ENCODE measurements at regions not wholly inside any gene's neighbourhood (a gene's known extent, or its start where the extent isn't known, plus 50 kb on each side); places are given as distances from the start of the nearest gene placed in this dataset.

DNA sequence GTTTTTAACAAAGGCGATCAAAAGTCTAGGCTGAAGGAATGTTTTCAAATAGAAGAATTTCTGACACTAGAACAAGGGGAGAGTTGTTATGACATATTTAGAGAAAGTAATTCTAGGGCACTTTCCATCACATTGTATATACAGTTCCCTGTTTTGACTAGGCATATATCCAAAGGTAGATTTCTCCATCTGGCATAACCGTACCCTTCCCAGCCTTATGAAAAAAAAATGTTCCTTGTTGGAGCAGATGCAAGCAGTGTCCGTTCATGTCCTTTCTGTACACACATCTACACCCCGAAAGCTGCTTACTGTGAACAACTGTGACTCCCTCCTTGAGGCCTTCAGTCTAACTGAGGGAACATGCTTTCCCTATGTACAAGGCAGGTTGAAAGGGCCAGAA, 271.7 kb upstream of the GBE1 start:
- Mint-ChIP-seq H3K36me3 (ENCODE audit: low read depth) (no peaks in the 10 kb centered on the region), H3K4me3 (no peak overlapping the region), H3K27ac (no peak overlapping the region), H3K9me3 (no peaks in the 10 kb centered on the region), H3K4me1 (no peaks in the 10 kb centered on the region), H3K27me3 (no peaks in the 10 kb centered on the region)
- intact Hi-C loops (cut with micrococcal nuclease): no loop called here
- ATAC-seq (ENCODE audit: low read depth): no peak
- TF ChIP-seq, protein P1, sequence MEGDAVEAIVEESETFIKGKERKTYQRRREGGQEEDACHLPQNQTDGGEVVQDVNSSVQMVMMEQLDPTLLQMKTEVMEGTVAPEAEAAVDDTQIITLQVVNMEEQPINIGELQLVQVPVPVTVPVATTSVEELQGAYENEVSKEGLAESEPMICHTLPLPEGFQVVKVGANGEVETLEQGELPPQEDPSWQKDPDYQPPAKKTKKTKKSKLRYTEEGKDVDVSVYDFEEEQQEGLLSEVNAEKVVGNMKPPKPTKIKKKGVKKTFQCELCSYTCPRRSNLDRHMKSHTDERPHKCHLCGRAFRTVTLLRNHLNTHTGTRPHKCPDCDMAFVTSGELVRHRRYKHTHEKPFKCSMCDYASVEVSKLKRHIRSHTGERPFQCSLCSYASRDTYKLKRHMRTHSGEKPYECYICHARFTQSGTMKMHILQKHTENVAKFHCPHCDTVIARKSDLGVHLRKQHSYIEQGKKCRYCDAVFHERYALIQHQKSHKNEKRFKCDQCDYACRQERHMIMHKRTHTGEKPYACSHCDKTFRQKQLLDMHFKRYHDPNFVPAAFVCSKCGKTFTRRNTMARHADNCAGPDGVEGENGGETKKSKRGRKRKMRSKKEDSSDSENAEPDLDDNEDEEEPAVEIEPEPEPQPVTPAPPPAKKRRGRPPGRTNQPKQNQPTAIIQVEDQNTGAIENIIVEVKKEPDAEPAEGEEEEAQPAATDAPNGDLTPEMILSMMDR (IDR thresholded peaks at IDR 0.05): no peak
- ChIA-PET POLR2A (no interaction called here), CTCF (no interaction called here)
- DNase-seq: no peak

DNA sequence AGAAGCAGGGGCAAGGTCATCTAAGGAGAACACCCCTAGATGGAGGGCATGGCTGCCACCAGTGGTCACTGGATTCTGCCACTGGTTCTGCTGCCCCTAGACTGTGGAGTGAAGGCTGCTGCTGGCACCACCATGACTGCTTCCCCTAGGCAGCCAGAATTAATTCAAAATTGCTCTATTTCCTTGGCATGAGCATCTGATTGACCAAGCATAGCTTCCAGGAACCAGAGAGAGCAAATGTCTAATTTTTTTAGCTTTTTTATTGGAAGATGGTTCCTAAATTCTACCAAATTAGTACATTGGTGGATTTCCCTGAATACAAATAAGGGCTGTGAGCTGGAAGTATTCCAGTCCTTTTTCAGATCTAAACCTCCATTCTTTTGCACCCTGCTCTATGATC, 270.2 kb upstream of the GBE1 start:
- intact Hi-C loops (cut with micrococcal nuclease): no loop called here
- H3K4me3 Mint-ChIP-seq: no peak overlapping the region
- H3K27ac Mint-ChIP-seq: no peak overlapping the region
- H3K4me1 Mint-ChIP-seq: no peaks in the 10 kb centered on the region
- H3K27me3 Mint-ChIP-seq: no peaks in the 10 kb centered on the region
- no peaks in the 10 kb centered on the region for H3K36me3 Mint-ChIP-seq (ENCODE audit: low read depth)
- H3K9me3 Mint-ChIP-seq: no peaks in the 10 kb centered on the region
- ATAC-seq (ENCODE audit: low read depth) (no peak), DNase-seq (no peak)
- ChIA-PET POLR2A (no interaction called here), CTCF (no interaction called here)
- TF ChIP-seq, protein P1 (IDR thresholded peaks at IDR 0.05): no peak

DNA sequence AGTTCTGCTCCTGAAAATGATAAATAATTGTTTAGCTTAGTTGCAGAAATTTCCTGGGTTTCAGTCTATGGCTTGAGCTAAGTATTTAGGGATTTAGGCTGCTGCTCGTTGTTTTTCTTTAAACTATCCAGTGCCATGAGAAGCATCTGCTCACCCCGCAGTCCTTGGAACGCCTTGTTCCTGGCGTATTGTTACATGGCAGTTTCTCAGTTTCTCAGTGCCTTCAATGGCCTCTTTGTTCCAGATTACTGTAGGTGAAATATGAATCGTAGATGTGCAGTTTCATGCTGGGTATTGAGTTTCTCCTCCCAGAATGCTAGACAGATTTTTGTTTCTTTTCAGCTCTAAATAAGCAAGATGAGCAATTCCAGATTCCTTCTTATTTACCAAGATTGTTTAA, 269.5 kb upstream of the GBE1 start:
- no peaks in the 10 kb centered on the region for H3K27me3 Mint-ChIP-seq
- DNase-seq (no peak), ATAC-seq (ENCODE audit: low read depth) (no peak)
- CTCF ChIA-PET: no interaction called here
- no peak overlapping the region for H3K27ac Mint-ChIP-seq
- H3K4me3 Mint-ChIP-seq: no peak overlapping the region
- POLR2A ChIA-PET: no interaction called here
- no peaks in the 10 kb centered on the region for H3K36me3 Mint-ChIP-seq (ENCODE audit: low read depth)
- H3K9me3 Mint-ChIP-seq: peaks cover 2% of the 10 kb centered on the region
- no peaks in the 10 kb centered on the region for H3K4me1 Mint-ChIP-seq
- intact Hi-C loops (cut with micrococcal nuclease): no loop called here
- TF ChIP-seq, protein P1 (IDR thresholded peaks at IDR 0.05): no peak

DNA sequence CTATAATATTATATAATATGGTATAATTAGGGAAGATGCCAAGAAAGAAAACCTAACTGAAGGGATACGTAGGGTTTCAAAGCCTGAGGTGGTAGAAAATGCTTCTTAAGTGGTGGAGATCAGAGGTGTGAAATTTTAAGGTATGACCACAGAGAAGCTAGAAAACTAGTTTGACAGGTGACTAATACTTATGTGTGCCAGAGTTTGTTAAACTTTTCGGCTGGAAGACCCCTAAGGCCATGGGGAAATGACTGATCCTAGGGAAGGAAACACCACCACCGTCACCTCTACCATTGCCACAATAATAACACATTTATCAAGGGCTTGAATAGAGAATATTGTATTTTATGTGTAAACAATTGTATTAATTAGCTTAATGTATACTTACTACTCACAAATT, 261.4 kb upstream of the GBE1 start:
- no peak for ATAC-seq (ENCODE audit: low read depth)
- CTCF ChIA-PET: no interaction called here
- Mint-ChIP-seq H3K36me3 (ENCODE audit: low read depth) (no peaks in the 10 kb centered on the region), H3K9me3 (peaks cover 2% of the 10 kb centered on the region), H3K27ac (no peak overlapping the region), H3K4me3 (no peak overlapping the region), H3K27me3 (no peaks in the 10 kb centered on the region), H3K4me1 (peaks cover 9% of the 10 kb centered on the region)
- intact Hi-C loops (cut with micrococcal nuclease): no loop called here
- POLR2A ChIA-PET: no interaction called here
- TF ChIP-seq, protein P1 (IDR thresholded peaks at IDR 0.05): no peak
- DNase-seq: no peak

DNA sequence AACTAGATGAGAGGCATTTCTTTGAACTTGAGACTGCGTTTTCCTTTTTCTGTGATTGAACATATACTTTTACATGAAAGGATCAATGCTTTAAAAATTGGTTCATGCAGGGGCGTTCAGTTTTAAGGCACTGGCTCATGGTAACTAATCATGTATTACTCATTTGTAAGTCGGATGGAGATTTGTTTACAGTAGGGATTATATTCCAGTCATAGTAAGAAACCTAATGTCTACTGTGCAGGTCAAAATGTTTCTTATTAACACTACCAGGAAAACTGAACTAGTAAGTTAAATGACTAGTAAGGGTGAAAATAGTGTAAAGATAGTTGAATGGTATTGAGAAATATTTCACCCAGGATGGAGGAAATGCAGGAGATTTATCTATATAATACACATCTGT, 258.8 kb upstream of the GBE1 start:
- no peak overlapping the region for H3K27ac Mint-ChIP-seq
- ChIA-PET POLR2A (no interaction called here), CTCF (no interaction called here)
- H3K4me1 Mint-ChIP-seq: peaks cover 5% of the 10 kb centered on the region
- no peak overlapping the region for H3K4me3 Mint-ChIP-seq
- no peaks in the 10 kb centered on the region for H3K36me3 Mint-ChIP-seq (ENCODE audit: low read depth)
- DNase-seq: no peak
- TF ChIP-seq, protein P1 (IDR thresholded peaks at IDR 0.05): no peak
- intact Hi-C loops (cut with micrococcal nuclease): no loop called here
- no peaks in the 10 kb centered on the region for H3K9me3 Mint-ChIP-seq
- no peaks in the 10 kb centered on the region for H3K27me3 Mint-ChIP-seq
- no peak for ATAC-seq (ENCODE audit: low read depth)

Data from activated B cell treated with CpG ODN at 0.5 μM for 24 hours (primary cell).